Nucleus accumbens (tissue), 56 donors: ENCODE measurements at regions not wholly inside any gene's neighbourhood (a gene's known extent, or its start where the extent isn't known, plus 50 kb on each side); places are given as distances from the start of the nearest gene placed in this dataset.
"Not testable (repeated sequence)": the region's sequence is repeated elsewhere in the genome, so short reads cannot be mapped to it uniquely, and the experiment has no call there.

Source experiments
- DNase-seq, 56 donors: peaks; one replicate each; lab custom pipeline; 2025; lab: John Stamatoyannopoulos, UW

DNA sequence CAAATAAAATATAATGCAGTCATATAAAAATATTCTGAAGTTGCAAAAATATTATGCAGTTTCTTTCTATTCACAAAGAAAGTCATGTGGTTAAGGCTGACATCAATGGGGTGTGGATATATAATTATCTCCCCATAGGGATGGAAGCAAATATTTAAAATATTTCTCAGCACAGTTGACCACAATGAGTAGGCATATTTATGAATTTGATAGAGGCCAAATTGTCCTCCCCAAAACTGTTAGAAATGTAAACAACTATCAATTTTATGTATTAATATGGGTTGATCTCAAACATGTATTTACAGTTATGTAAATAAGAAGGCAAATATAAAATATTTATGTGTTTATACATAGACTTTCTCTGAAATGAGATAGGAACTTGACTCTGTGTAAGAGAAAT lies 246.0 kb upstream of the CBLB start:
- DNase-seq: no peak

DNA sequence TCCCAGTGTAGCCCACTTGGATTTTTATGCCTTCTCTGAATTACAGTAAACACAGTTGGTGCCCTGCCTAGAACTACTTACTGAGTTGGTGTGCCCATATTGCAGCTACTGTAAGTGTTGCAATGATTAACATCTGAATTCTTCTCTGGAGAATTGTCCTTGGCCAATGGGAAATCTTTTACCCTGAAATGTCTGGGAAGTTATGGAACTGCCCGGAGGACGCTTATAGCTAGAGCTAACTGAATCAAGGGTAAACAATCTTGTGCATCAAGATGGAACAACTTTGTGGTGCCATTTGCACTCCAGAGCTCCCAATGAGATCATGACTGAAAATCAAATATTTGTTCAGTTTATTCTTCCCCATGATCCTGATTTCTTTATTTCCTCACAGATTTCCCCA lies 246.7 kb upstream of the CBLB start:
- DNase-seq: no peak

DNA sequence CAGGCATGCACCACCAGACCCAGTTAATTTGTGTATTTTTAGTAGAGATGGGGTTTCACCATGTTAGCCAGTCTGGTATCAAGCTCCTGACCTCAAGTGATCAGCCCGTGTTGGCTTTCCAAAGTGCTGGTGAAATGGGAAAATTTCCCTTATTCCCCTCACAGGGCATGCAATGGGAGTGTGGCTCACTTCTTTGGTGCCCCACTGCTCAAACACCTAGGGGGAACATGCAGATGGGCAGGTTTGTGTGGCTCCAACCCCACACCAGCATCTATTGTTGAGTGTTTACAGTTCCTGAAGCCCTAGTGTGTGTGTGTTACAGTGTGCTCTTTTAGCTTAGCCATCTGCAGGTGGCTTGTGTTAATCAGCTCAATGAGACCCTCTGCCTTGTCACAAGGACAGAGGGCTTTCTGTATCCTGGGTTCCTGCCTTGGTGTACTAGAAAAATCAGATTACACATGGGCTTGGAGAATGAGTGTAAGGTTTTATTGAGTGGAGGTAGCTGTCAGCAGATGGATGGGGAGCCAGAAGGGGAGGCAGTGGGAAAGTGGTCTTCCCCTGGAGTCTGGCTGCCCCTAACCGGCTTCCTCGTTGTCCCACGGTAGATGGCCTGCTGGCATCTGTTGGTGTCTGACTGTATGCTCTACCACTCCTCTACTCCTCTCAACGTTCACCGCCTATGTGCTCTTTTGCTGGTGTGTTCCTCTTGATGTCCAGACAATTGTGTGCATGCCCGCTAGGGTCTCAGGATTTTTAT lies 248.1 kb upstream of the CBLB start:
- no peak for DNase-seq

DNA sequence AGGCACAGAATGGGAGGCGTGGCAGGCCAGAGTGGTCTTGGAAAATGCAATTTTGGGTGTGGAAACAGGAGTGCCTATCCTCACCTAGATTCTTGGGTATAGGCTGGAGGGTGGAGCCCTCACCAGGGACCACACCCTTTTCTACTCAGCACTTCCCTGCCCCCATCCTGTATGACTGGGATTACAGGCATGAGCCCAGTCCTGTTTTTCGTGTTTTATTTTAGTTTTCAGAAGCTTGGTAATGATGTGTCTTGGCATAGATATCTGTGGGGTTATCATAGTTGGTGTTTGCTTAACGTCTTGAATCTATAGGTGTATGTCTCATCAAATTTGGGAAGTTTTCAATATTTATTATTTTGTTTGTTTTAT lies 248.7 kb upstream of the CBLB start:
- DNase-seq: peak in 1 of 56 donors; percentile 0

DNA sequence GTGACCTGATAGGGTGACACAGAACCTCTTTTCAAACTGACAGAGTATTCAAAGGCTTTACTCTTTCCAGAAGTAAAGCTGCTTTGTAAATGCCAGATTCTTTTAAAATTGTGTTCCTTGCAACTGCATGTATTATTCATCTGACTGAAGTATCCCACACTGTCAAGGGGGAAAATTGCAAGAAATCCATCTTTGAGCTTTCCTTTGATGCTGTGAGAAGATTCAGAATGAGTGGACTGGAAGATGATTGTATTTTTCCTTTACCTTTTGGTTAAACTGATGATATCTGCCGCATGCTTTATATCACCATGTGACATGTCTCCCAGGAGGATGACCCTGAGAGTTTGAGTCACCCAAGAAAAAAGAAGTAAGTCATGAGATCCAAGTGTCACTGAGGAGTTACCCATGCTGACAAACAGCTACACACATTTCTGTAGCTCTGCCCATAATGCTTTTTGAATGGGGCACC lies 250.8 kb upstream of the CBLB start:
- DNase-seq: no peak

DNA sequence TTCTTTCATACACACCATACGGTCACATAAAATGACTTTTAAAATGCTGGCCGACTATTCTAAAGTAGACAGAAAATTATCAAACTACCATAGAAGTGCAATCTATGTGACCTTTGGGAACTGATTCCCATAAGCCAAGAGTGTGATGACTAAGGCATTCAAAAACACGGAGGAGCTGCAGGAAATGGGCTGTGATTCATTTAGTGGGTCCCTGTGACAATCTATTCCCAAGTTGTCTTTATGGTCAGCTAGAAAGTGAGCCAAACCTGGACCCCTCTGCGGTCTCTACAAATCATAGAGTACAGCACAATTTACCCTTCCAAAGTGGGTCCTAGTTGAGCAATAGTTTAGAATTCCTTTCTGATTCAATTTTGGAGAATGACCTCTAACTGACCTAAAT lies 251.5 kb upstream of the CBLB start:
- no peak for DNase-seq

GRCh38 chr3:106121491-106122289 lies 252.9 kb upstream of the CBLB start:
- no peak for DNase-seq

GRCh38 chr3:106124818-106125217 lies 256.0 kb upstream of the CBLB start:
- DNase-seq: no peak

DNA sequence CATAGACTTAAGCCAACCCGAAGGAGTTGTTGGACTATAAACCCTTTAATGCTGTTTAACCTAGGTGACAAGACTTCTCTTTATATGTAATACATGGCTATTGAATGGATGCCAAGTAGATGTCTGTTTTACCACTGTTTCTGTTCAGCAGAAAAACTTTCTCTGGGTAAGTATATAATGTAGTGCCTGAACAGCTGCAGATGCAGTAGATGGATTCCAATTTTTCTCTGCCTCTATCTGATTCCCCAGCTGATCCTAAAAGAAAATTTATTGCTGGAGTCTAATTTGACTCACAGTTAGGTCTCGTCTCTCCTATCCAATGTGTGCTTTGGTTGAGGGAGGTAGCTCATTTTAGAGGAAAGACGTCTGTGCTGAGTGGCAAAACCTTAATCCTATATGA lies 256.5 kb upstream of the CBLB start:
- DNase-seq: no peak

GRCh38 chr3:106126067-106126845 lies 257.4 kb upstream of the CBLB start:
- DNase-seq: no peak

- no peak for DNase-seq
These were observed 258.0 kb upstream of the CBLB start for GRCh38 chr3:106126846-106127235.

GRCh38 chr3:106129939-106130338 lies 261.1 kb upstream of the CBLB start:
- DNase-seq: no peak

GRCh38 chr3:106130384-106131198 lies 261.8 kb upstream of the CBLB start:
- DNase-seq: peak in 4 of 56 donors; percentile 1 to 9 (median 4)

- DNase-seq: no peak
These were observed 266.8 kb upstream of the CBLB start for GRCh38 chr3:106135451-106136160.

DNA sequence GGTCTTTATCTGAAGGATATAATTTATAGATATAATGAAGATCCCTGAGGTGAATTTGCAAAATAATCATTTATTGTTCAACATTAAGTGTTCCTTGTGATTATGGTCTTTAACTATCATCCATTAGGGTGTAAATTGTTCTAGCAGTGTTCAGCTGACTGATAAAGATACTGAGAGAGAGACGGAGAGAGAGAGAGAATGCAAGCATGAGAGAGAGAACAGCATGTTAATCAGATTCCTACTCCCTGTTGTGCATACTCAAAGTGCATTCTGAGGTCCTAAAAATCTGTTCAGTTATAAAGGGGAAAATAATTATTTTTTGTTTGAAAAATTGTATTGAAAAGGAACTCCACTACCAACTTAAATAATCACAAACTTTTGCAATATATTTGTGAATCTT lies 271.0 kb upstream of the CBLB start:
- DNase-seq: no peak

DNA sequence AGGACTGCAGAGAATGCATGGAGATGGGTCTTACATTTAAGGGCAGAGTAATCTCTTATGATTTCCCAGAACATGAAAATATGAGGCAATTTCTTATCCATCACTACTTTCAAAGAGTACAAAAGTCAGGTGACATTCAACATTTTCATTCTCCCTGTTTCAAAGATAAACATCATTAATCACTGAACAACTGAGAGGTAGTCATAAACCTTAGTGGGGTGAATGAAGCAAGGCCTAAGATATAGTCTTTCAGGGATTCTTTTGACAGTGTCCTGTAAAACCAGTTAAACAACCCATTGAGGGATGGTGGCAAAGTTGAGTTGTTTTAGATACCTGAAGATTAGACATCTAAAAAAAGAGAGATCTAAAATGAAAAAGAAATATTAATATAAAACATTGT lies 271.6 kb upstream of the CBLB start:
- no peak for DNase-seq

DNA sequence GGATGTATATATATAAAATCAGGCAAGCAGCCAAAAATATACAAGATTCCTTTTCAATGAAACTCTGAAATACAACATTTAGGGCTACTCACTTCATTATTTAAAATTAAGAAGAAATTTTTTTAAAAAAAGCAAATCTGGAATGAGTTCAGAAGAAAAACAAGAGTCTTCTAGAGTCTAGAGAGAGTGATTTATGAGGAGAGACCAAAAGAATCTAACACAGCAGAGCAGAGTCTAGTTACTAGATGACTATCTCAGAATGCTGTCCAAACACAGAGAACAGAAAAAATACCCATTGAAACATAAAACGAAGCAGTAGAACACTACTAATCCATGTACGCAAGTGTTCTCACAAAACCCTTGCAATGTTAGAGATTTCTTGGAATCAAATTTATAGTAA lies 275.2 kb upstream of the CBLB start:
- DNase-seq: no peak

DNA sequence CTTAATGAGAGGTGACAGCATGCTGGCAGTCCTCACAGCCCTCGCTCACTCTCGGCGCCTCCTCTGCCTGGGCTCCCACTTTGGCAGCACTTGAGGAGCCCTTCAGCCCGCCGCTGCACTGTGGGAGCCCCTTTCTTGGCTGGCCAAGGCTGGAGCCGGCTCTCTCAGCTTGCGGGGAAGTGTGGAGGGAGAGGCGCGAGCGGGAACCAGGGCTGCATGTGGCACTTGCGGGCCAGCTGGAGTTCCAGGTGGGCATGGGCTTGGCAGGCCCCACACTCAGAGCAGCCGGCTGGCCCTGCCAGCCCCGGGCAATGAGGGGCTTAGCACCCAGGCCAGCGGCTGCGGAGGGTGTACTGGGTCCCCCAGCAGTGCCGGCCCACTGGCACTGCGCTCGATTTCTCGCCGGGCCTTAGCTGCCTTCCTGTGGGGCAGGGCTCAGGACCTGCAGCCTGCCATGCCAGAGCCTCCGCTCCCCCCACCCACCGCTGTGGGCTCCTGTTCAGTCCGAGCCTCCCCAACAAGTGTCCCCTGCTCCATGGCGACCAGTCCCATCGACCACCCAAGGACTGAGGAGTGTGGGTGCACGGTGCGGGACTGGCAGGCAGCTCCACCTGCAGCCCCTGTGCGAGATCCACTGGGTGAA lies 279.7 kb upstream of the CBLB start:
- DNase-seq: not testable (repeated sequence)

- no peak for DNase-seq
These were observed 288.6 kb upstream of the CBLB start for GRCh38 chr3:106157411-106157810.
